ENCODE measurements at regions not wholly inside any gene's neighbourhood (a gene's known extent, or its start where the extent isn't known, plus 50 kb on each side); places are given as distances from the start of the nearest gene placed in this dataset.

- 34 to 37% methylated on average over 1 of the region's 1 CpG for WGBS, 2 donors
- Histone ChIP-seq H3K4me3 (no peak overlapping the region), H3K4me1 (no peaks in the 10 kb centered on the region), H3K9me3 (peaks cover 0 to 5% (median 0%) of the 10 kb centered on the region in 11 donors), H3K27ac (no peak overlapping the region), H3K27me3 (no peaks in the 10 kb centered on the region), H3K36me3 (no peaks in the 10 kb centered on the region)
- intact Hi-C loops (cut with DNase I), result no loop called here
- ATAC-seq (no peak), DNase-seq (no peak)
- no peak for TF ChIP-seq CTCF (IDR thresholded peaks at IDR 0.05)
These were observed 378.1 kb downstream of the DAD1 start for GRCh38 chr14:22210906-22211305.

- H3K4me1 ChIP-seq, result no peaks in the 10 kb centered on the region
- no peaks in the 10 kb centered on the region for H3K36me3 ChIP-seq
- ATAC-seq, result no peak
- H3K9me3 ChIP-seq, result peaks cover 0 to under 1% (median 0%) of the 10 kb centered on the region in 11 donors
- H3K27ac ChIP-seq, result no peak overlapping the region
- H3K4me3 ChIP-seq, result no peak overlapping the region
- WGBS, 2 donors, result 20 to 35% methylated on average over 2 of the region's 2 CpGs
- no peaks in the 10 kb centered on the region for H3K27me3 ChIP-seq
- intact Hi-C loops (cut with DNase I), result no loop called here
- DNase-seq, result no peak
- no peak for TF ChIP-seq CTCF (IDR thresholded peaks at IDR 0.05)
These were observed 379.0 kb downstream of the DAD1 start for GRCh38 chr14:22210026-22210425.

GRCh38 chr14:22203036-22203435 is 386.0 kb downstream of the DAD1 start:
- intact Hi-C loops (cut with DNase I), result no loop called here
- DNase-seq, result no peak
- H3K36me3 ChIP-seq, result no peaks in the 10 kb centered on the region
- H3K4me3 ChIP-seq, result no peak overlapping the region
- TF ChIP-seq CTCF (IDR thresholded peaks at IDR 0.05), result no peak
- ATAC-seq, result no peak
- H3K9me3 ChIP-seq, result peaks cover 0 to 13% (median 0%) of the 10 kb centered on the region in 11 donors
- H3K4me1 ChIP-seq, result no peaks in the 10 kb centered on the region
- H3K27ac ChIP-seq, result no peak overlapping the region
- H3K27me3 ChIP-seq, result no peaks in the 10 kb centered on the region
- WGBS, 2 donors, result 78% methylated on average over 5 of the region's 5 CpGs

- intact Hi-C loops (cut with DNase I), result no loop called here
- WGBS, 2 donors, result 54 to 56% methylated on average over 2 of the region's 2 CpGs
- ATAC-seq, result no peak
These were observed 386.7 kb downstream of the DAD1 start for GRCh38 chr14:22202313-22202712.

More at GRCh38 chr14:22202313-22202712, 386.7 kb downstream of the DAD1 start:
- Histone ChIP-seq H3K4me3 (no peak overlapping the region), H3K27me3 (no peaks in the 10 kb centered on the region), H3K27ac (no peak overlapping the region), H3K36me3 (no peaks in the 10 kb centered on the region), H3K9me3 (peaks cover 0 to 20% (median 0%) of the 10 kb centered on the region in 11 donors), H3K4me1 (no peaks in the 10 kb centered on the region)
- DNase-seq, result no peak
- no peak for TF ChIP-seq CTCF (IDR thresholded peaks at IDR 0.05)
